Thymus (tissue), 11 donors: ENCODE measurements at regions not wholly inside any gene's neighbourhood (a gene's known extent, or its start where the extent isn't known, plus 50 kb on each side); places are given as distances from the start of the nearest gene placed in this dataset.
A peak's percentile ranks its signal among the peaks of the same experiment; 100 is the strongest.

Experiments
- DNase-seq, 9 donors: peaks; one replicate each; pipeline ENCODE4 v3.0.0-alpha.2; 2013; ENCODE audit warnings: low spot score in 9 of 9, low read depth in 6 of 9, missing footprints in 1 of 9
- H3K27ac ChIP-seq, 2 donors: one replicate each; pipeline ENCODE4 v1.5.1; 2013; ENCODE audit warnings: control low read depth in 1 of 2, low read depth in 1 of 2, low read length in 1 of 2, mild to moderate bottlenecking in 1 of 2, moderate library complexity in 1 of 2
- H3K27me3 ChIP-seq, 2 donors: one replicate each; pipeline ENCODE4 v1.5.1; 2013; ENCODE audit warnings: low read length in 1 of 2; ENCODE audit not compliant: control insufficient read depth in 2 of 2, insufficient read depth in 1 of 2
- H3K36me3 ChIP-seq, 2 donors: one replicate each; pipeline ENCODE4 v1.5.1; 2013; ENCODE audit warnings: low read length in 1 of 2, mild to moderate bottlenecking in 1 of 2, moderate library complexity in 1 of 2; ENCODE audit not compliant: control insufficient read depth in 2 of 2, insufficient read depth in 2 of 2
- H3K4me1 ChIP-seq, 2 donors: one replicate each; pipeline ENCODE4 v1.5.1; 2013; ENCODE audit warnings: low read length in 2 of 2; ENCODE audit not compliant: control insufficient read depth in 2 of 2, insufficient read depth in 2 of 2
- H3K4me3 ChIP-seq, 2 donors: one replicate each; pipeline ENCODE4 v1.5.1; 2013; ENCODE audit warnings: low read length in 2 of 2, control low read depth in 1 of 2, mild to moderate bottlenecking in 1 of 2
- H3K9me3 ChIP-seq, 2 donors: one replicate each; pipeline ENCODE4 v1.5.1; 2013; ENCODE audit warnings: low read length in 1 of 2, mild to moderate bottlenecking in 1 of 2; ENCODE audit not compliant: control insufficient read depth in 2 of 2, insufficient read depth in 1 of 2
- WGBS: extraction: QIAGEN DNeasy Blood & Tissue Kit; methylation state at CpG from one replicate; pipeline ENCODE4 v1.1.7; 2013; 5-methylcytosine and 5-hydroxymethylcytosine counted together
- donor health status: healthy.

GRCh38 chr10:76649723-76650127, 987.9 kb downstream of the KCNMA1 start:
- Histone ChIP-seq H3K36me3 (no peaks in the 10 kb centered on the region), H3K27ac (no peak overlapping the region), H3K27me3 (no peaks in the 10 kb centered on the region), H3K4me3 (no peak overlapping the region), H3K4me1 (no peaks in the 10 kb centered on the region), H3K9me3 (no peaks in the 10 kb centered on the region)
- WGBS, result 84% methylated on average over 3 of the region's 3 CpGs
- no peak for DNase-seq

- H3K4me3 ChIP-seq, result no peak overlapping the region
- no peaks in the 10 kb centered on the region for H3K27me3 ChIP-seq
- WGBS, result 95% methylated on average over 3 of the region's 3 CpGs
- no peaks in the 10 kb centered on the region for H3K36me3 ChIP-seq
- no peak for DNase-seq
- H3K9me3 ChIP-seq, result no peaks in the 10 kb centered on the region
- H3K4me1 ChIP-seq, result no peaks in the 10 kb centered on the region
- no peak overlapping the region for H3K27ac ChIP-seq
These were observed 988.4 kb downstream of the KCNMA1 start for GRCh38 chr10:76649254-76649653.

GRCh38 chr10:76647301-76647700, 990.3 kb downstream of the KCNMA1 start:
- Histone ChIP-seq H3K36me3 (no peaks in the 10 kb centered on the region), H3K27ac (no peak overlapping the region), H3K27me3 (no peaks in the 10 kb centered on the region), H3K4me3 (no peak overlapping the region), H3K4me1 (no peaks in the 10 kb centered on the region), H3K9me3 (no peaks in the 10 kb centered on the region)
- 93% methylated on average over 2 of the region's 2 CpGs for WGBS
- DNase-seq, result no peak

GRCh38 chr10:76645341-76645740, 992.3 kb downstream of the KCNMA1 start:
- 90% methylated on average over 3 of the region's 3 CpGs for WGBS
- DNase-seq, result no peak
- H3K36me3 ChIP-seq, result no peaks in the 10 kb centered on the region
- no peaks in the 10 kb centered on the region for H3K4me1 ChIP-seq
- no peak overlapping the region for H3K4me3 ChIP-seq
- H3K27me3 ChIP-seq, result no peaks in the 10 kb centered on the region
- no peak overlapping the region for H3K27ac ChIP-seq
- no peaks in the 10 kb centered on the region for H3K9me3 ChIP-seq

GRCh38 chr10:76644476-76644875, 993.1 kb downstream of the KCNMA1 start:
- H3K4me1 ChIP-seq, result no peaks in the 10 kb centered on the region
- no peak for DNase-seq
- whole genome bisulfite sequencing, result 94% methylated on average over 2 of the region's 2 CpGs

GRCh38 chr10:76643511-76643911, 994.1 kb downstream of the KCNMA1 start:
- no peak for DNase-seq
- Histone ChIP-seq H3K4me1 (no peaks in the 10 kb centered on the region), H3K9me3 (no peaks in the 10 kb centered on the region), H3K4me3 (no peak overlapping the region), H3K36me3 (no peaks in the 10 kb centered on the region), H3K27ac (no peak overlapping the region), H3K27me3 (no peaks in the 10 kb centered on the region)
- WGBS, result 89% methylated on average over 4 of the region's 4 CpGs

More at GRCh38 chr10:76644476-76644875, 993.1 kb downstream of the KCNMA1 start:
- Histone ChIP-seq H3K9me3 (no peaks in the 10 kb centered on the region), H3K27me3 (no peaks in the 10 kb centered on the region), H3K27ac (no peak overlapping the region), H3K4me3 (no peak overlapping the region), H3K36me3 (no peaks in the 10 kb centered on the region)

GRCh38 chr10:76642358-76642757, 995.2 kb downstream of the KCNMA1 start:
- Histone ChIP-seq H3K4me3 (no peak overlapping the region), H3K4me1 (no peaks in the 10 kb centered on the region), H3K9me3 (no peaks in the 10 kb centered on the region), H3K27ac (no peak overlapping the region), H3K27me3 (no peaks in the 10 kb centered on the region), H3K36me3 (no peaks in the 10 kb centered on the region)
- 80% methylated on average over 1 of the region's 1 CpG for WGBS
- no peak for DNase-seq

GRCh38 chr10:76641215-76641614, 996.4 kb downstream of the KCNMA1 start:
- Histone ChIP-seq H3K9me3 (no peaks in the 10 kb centered on the region), H3K36me3 (no peaks in the 10 kb centered on the region), H3K4me3 (no peak overlapping the region), H3K27me3 (no peaks in the 10 kb centered on the region), H3K4me1 (no peaks in the 10 kb centered on the region), H3K27ac (no peak overlapping the region)
- DNase-seq, result no peak

GRCh38 chr10:76640806-76641205, 996.8 kb downstream of the KCNMA1 start:
- no peaks in the 10 kb centered on the region for H3K27me3 ChIP-seq
- no peak overlapping the region for H3K27ac ChIP-seq
- 94% methylated on average over 5 of the region's 5 CpGs for WGBS
- H3K9me3 ChIP-seq, result no peaks in the 10 kb centered on the region
- no peak overlapping the region for H3K4me3 ChIP-seq
- H3K36me3 ChIP-seq, result no peaks in the 10 kb centered on the region
- DNase-seq, result no peak
- H3K4me1 ChIP-seq, result no peaks in the 10 kb centered on the region

- Histone ChIP-seq H3K36me3 (no peaks in the 10 kb centered on the region), H3K4me1 (no peaks in the 10 kb centered on the region), H3K9me3 (no peaks in the 10 kb centered on the region), H3K27me3 (no peaks in the 10 kb centered on the region), H3K27ac (no peak overlapping the region), H3K4me3 (no peak overlapping the region)
- peak in 5 of 9 donors; percentile 10 to 60 (median 29) for DNase-seq
- 96% methylated on average over 1 of the region's 1 CpG for WGBS
These were observed 1004.9 kb downstream of the KCNMA1 start for GRCh38 chr10:76632767-76633051.
